Ishikawa (cell line): ENCODE measurements at regions not wholly inside any gene's neighbourhood (a gene's known extent, or its start where the extent isn't known, plus 50 kb on each side); places are given as distances from the start of the nearest gene placed in this dataset.

Experiments used
- CEBPB ChIP-seq: IDR thresholded peaks from 2 replicates; pipeline ENCODE4 v1.6.1; 2012
- CREB1 ChIP-seq: IDR thresholded peaks from 2 replicates; pipeline ENCODE4 v1.6.1; 2012; ENCODE audit warnings: low read depth
- EGR1 ChIP-seq: IDR thresholded peaks from 2 replicates; pipeline ENCODE4 v1.6.1; 2012
- EP300 ChIP-seq: IDR thresholded peaks from 2 replicates; pipeline ENCODE4 v1.6.1; 2012; ENCODE audit warnings: borderline replicate concordance
- FOXM1 ChIP-seq: IDR thresholded peaks from 2 replicates; pipeline ENCODE4 v1.6.1; 2012; ENCODE audit warnings: low read depth, borderline replicate concordance
- NFIC ChIP-seq: IDR thresholded peaks from 2 replicates; pipeline ENCODE4 v1.6.1; 2012
- RAD21 ChIP-seq: IDR thresholded peaks from 2 replicates; pipeline ENCODE4 v1.6.1; 2012; ENCODE audit warnings: low read depth
- TAF1 ChIP-seq: IDR thresholded peaks from 2 replicates; pipeline ENCODE4 v1.6.1; 2012; ENCODE audit warnings: low read depth, mild to moderate bottlenecking
- TCF12 ChIP-seq: IDR thresholded peaks from 2 replicates; pipeline ENCODE4 v1.6.1; 2012; ENCODE audit warnings: low read depth
- TEAD4 ChIP-seq: IDR thresholded peaks from 2 replicates; pipeline ENCODE4 v1.6.1; 2012
- YY1 ChIP-seq: IDR thresholded peaks from 2 replicates; pipeline ENCODE4 v1.6.1; 2012; ENCODE audit warnings: low read depth
- ZBTB7A ChIP-seq: IDR thresholded peaks from 2 replicates; pipeline ENCODE4 v1.6.1; 2012; ENCODE audit warnings: low read depth
- TF ChIP-seq, protein P1 (sequence below): IDR thresholded peaks from 2 replicates; pipeline ENCODE4 v1.6.1; 2012; ENCODE audit warnings: low read depth, mild to moderate bottlenecking
- TF ChIP-seq, protein P2 (sequence below): IDR thresholded peaks from 2 replicates; pipeline ENCODE4 v1.6.1; 2012
- TF ChIP-seq, protein P3 (sequence below): IDR thresholded peaks from 2 replicates; pipeline ENCODE4 v1.6.1; 2012

DNA sequence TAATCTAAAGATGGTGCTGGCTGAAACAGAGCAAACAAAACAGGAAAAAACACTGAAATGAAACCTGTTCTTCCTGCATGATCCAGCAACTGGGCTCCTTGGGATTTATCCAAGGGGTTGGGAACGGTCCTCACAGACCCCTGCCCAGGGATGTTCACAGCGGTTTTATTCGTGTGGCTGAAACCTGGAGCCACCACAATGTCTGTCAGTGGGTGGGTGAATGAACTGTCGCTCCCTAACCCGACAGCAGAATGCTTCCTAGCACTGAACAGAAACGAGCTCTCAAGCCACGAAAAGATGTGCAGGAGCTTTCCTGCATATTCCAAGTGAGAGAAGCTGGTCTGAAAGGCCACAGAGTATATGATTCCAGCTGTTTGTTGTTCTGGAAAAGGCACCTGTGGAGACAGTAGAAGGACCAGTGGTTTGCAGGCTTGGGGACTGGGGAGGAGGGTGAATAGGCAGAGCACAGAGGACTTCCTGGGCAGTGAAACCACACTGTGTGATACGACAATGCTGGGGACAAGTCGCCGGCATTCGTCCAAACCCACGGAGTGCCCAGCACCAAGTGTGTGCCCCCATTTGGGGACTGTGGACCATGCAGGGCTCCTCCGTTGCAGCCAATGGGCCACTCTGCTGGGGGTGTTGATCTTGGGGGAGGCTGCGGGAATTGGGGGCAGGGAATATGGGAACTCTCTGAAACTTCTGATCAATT is 73.9 kb downstream of the TEX29 start:
- TF ChIP-seq CREB1 (no peak), EP300 (no peak), TEAD4 (no peak), TCF12 (no peak), YY1 (no peak), EGR1 (no peak)
- TF ChIP-seq, protein P1, sequence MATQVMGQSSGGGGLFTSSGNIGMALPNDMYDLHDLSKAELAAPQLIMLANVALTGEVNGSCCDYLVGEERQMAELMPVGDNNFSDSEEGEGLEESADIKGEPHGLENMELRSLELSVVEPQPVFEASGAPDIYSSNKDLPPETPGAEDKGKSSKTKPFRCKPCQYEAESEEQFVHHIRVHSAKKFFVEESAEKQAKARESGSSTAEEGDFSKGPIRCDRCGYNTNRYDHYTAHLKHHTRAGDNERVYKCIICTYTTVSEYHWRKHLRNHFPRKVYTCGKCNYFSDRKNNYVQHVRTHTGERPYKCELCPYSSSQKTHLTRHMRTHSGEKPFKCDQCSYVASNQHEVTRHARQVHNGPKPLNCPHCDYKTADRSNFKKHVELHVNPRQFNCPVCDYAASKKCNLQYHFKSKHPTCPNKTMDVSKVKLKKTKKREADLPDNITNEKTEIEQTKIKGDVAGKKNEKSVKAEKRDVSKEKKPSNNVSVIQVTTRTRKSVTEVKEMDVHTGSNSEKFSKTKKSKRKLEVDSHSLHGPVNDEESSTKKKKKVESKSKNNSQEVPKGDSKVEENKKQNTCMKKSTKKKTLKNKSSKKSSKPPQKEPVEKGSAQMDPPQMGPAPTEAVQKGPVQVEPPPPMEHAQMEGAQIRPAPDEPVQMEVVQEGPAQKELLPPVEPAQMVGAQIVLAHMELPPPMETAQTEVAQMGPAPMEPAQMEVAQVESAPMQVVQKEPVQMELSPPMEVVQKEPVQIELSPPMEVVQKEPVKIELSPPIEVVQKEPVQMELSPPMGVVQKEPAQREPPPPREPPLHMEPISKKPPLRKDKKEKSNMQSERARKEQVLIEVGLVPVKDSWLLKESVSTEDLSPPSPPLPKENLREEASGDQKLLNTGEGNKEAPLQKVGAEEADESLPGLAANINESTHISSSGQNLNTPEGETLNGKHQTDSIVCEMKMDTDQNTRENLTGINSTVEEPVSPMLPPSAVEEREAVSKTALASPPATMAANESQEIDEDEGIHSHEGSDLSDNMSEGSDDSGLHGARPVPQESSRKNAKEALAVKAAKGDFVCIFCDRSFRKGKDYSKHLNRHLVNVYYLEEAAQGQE = no peak

DNA sequence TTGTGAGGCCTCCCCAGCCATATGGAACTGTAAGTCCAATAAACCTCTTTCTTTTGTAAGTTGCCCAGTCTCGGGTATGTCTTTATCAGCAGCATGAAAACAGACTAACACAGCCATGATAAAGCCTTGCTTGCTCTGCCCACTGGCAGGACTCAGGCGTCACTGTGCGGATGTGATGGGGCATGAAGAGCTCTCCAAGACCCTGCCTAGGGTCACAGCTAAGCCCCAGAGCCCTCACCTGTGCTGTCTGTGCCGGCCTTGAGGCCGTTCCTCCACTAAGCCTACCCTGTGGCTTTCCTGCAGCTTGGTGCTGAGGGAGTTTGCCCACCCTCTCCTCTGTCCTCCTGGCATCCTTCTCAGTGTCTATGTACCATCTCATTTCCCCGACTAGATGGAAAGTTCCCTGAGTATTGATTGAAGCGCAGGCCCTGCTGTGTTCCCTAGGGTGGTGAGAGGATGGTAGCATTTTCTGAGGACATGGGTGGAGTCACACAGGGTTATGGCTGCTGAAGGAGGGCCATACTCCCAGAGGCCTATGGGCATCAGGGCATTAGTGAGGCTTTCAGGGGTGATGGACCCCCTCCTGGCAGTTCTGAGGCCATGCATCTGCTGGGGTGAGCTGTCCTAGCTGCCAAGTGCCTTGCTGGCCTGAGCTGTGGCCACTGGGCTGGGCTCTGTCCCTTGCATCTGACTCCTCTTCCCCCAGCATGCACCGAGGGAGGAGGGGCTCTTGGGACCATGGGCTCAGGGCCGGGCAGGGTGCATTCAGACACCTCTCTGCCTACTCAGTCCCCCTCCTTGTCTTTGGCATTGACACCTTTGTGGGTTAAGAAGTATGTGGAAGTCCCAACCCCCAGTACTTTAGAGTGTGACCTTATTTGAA is 75.3 kb downstream of the TEX29 start:
- TF ChIP-seq ZBTB7A (no peak), EGR1 (no peak), YY1 (no peak)
- TF ChIP-seq, protein P2, sequence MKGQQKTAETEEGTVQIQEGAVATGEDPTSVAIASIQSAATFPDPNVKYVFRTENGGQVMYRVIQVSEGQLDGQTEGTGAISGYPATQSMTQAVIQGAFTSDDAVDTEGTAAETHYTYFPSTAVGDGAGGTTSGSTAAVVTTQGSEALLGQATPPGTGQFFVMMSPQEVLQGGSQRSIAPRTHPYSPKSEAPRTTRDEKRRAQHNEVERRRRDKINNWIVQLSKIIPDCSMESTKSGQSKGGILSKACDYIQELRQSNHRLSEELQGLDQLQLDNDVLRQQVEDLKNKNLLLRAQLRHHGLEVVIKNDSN = no peak

DNA sequence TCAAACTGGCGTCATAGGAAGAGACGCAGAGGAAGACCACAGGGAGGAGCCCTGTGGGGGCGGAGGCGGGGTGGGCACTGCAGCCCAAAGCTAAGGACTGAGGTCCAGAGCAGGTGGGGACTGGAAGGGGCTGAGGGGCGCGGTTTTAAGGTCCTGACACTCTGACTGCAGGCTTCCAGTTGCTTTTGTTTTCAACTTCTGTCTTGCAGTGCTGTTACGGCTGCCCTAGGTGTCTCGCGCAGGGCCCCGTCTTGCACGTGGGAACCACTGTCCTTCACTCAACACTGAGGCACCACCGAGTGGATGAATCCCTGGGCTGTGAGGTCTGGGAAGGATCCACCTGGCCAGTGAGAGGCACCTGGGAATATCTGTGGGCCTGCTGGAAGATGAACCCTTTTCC is 76.0 kb downstream of the TEX29 start:
- TF ChIP-seq YY1 (no peak), TCF12 (no peak), ZBTB7A (no peak), RAD21 (no peak), CREB1 (no peak), CEBPB (no peak), TEAD4 (no peak), NFIC (no peak), FOXM1 (no peak), TAF1 (no peak), EP300 (no peak), EGR1 (no peak)
- TF ChIP-seq, protein P1 = no peak
- TF ChIP-seq, protein P2 = no peak
- TF ChIP-seq, protein P3, sequence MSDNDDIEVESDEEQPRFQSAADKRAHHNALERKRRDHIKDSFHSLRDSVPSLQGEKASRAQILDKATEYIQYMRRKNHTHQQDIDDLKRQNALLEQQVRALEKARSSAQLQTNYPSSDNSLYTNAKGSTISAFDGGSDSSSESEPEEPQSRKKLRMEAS = no peak

DNA sequence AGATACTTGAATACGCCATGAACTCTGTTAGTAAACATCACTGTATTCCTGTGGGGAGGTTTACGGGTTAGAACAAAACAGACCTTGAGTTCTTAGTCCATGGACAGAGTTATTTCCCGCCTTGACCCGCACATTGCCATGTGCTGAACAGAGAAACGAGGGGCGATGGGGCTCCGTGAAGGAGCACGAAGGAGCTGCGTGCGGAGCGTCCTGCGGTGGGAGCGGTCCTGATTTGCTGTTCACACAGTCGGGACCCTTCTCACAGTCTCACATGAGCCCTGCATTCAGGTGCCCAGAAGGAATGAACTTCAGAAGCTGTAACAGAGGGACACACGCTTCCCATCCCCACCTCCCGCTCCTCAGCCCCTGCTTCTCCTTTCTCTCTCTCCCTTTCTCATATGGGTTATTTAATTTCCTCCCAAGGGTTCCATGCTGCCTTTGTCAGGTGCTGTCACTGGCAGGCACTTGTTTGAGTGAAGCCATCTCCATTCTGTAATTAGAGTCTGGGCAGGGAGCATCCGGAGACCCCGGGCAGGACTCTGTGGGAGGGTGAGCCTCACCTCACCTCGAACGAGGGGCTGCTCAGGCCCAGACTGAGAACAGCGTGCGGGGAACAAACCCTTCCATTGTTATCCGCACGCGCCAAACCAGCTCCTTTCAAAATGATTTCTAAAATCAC is 76.9 kb downstream of the TEX29 start:
- TF ChIP-seq CEBPB (no peak), YY1 (no peak), TEAD4 (no peak), FOXM1 (no peak), TAF1 (no peak), RAD21 (no peak), ZBTB7A (no peak), EGR1 (no peak), NFIC (no peak), TCF12 (no peak), CREB1 (no peak), EP300 (no peak)
- TF ChIP-seq, protein P3 = no peak
- TF ChIP-seq, protein P1 = no peak
- TF ChIP-seq, protein P2 = no peak
